HEK293 (cell line): ENCODE measurements at regions not wholly inside any gene's neighbourhood (a gene's known extent, or its start where the extent isn't known, plus 50 kb on each side); places are given as distances from the start of the nearest gene placed in this dataset.

Experiments used
- CTCF ChIA-PET: fragments of 350-600 bp; formaldehyde crosslinking; extraction: SDS; loops from one replicate; lab custom pipeline; 2021; ENCODE audit warnings: antibody characterized with exemption; lab: Yijun Ruan, JAX
- POLR2A ChIA-PET: fragments of 300-600 bp; formaldehyde crosslinking; extraction: SDS; loops from one replicate; lab custom pipeline; 2020; ENCODE audit warnings: antibody characterized with exemption, inconsistent platforms; lab: Yijun Ruan, JAX
- H3K27ac ChIP-seq: fragments of 200-500 bp; sonication (Bioruptor generic); 2 replicates; pipeline ENCODE4 v1.5.1; 2014; ENCODE audit warnings: low read depth, low read length, control low read depth, inconsistent platforms; ENCODE audit errors: extremely low read depth
- H3K36me3 ChIP-seq, 2 experiments: fragments of 200-500 bp in 1 of 2; sonication (Bioruptor generic) in 1 of 2; 1 replicate in 1 of 2; 2 replicates in 1 of 2; pipeline ENCODE4 v1.5.1; 2014 to 2017; ENCODE audit warnings: inconsistent platforms in 2 of 2, low read length in 2 of 2; ENCODE audit not compliant: control insufficient read depth in 2 of 2, insufficient read depth in 1 of 2
- H3K4me1 ChIP-seq: fragments of 200-500 bp; sonication (Bioruptor generic); 2 replicates; pipeline ENCODE4 v1.5.1; 2014; ENCODE audit warnings: mild to moderate bottlenecking, low read length, inconsistent platforms; ENCODE audit not compliant: control insufficient read depth, insufficient read depth
- H3K4me3 ChIP-seq: 2 replicates; pipeline ENCODE4 v1.5.1; 2011; ENCODE audit warnings: low read depth, mild to moderate bottlenecking, control low read depth, low read length, moderate library complexity
- H3K9me3 ChIP-seq: fragments of 200-500 bp; sonication (Bioruptor generic); 2 replicates; pipeline ENCODE4 v1.5.1; 2014; ENCODE audit warnings: low read depth, low read length, inconsistent platforms; ENCODE audit not compliant: control insufficient read depth, insufficient read depth
- EGR2 ChIP-seq: fragments of 450-650 bp; formaldehyde crosslinking; IDR thresholded peaks from 2 replicates; pipeline ENCODE4 v1.5.1; 2016; ENCODE audit warnings: low read depth, missing biosample characterization, missing genetic modification characterization
- GFI1B ChIP-seq: fragments of 450-650 bp; formaldehyde crosslinking; IDR thresholded peaks from 2 replicates; pipeline ENCODE4 v1.5.1; 2016; ENCODE audit warnings: missing biosample characterization, missing genetic modification characterization
- GLIS1 ChIP-seq: fragments of 450-650 bp; formaldehyde crosslinking; IDR thresholded peaks from 2 replicates; pipeline ENCODE4 v1.5.1; 2016; ENCODE audit warnings: missing biosample characterization, missing genetic modification characterization
- KLF8 ChIP-seq: fragments of 450-650 bp; formaldehyde crosslinking; IDR thresholded peaks from 2 replicates; pipeline ENCODE4 v1.5.1; 2016; ENCODE audit warnings: missing biosample characterization, missing genetic modification characterization
- MYNN ChIP-seq: fragments of 450-650 bp; formaldehyde crosslinking; IDR thresholded peaks from 2 replicates; pipeline ENCODE4 v1.5.1; 2016; ENCODE audit warnings: missing biosample characterization, missing genetic modification characterization, borderline replicate concordance
- PRDM6 ChIP-seq: fragments of 450-650 bp; formaldehyde crosslinking; IDR thresholded peaks from 2 replicates; pipeline ENCODE4 v1.5.1; 2017; ENCODE audit warnings: missing biosample characterization, missing genetic modification characterization
- REST ChIP-seq: fragments of 450-650 bp; formaldehyde crosslinking; IDR thresholded peaks from 2 replicates; pipeline ENCODE4 v1.5.1; 2016; ENCODE audit warnings: missing biosample characterization, missing genetic modification characterization
- ZBTB21 ChIP-seq: fragments of 450-650 bp; formaldehyde crosslinking; IDR thresholded peaks from 2 replicates; pipeline ENCODE4 v1.5.1; 2017; ENCODE audit warnings: missing biosample characterization, missing genetic modification characterization
- ZBTB44 ChIP-seq: fragments of 450-650 bp; IDR thresholded peaks from 2 replicates; pipeline ENCODE4 v1.5.1; 2018; ENCODE audit warnings: missing biosample characterization, mild to moderate bottlenecking, missing genetic modification characterization
- ZBTB48 ChIP-seq: fragments of 450-650 bp; formaldehyde crosslinking; IDR thresholded peaks from 2 replicates; pipeline ENCODE4 v1.5.1; 2016; ENCODE audit warnings: missing biosample characterization, missing genetic modification characterization
- ZBTB8A ChIP-seq: fragments of 450-650 bp; formaldehyde crosslinking; IDR thresholded peaks from 2 replicates; pipeline ENCODE4 v1.5.1; 2016; ENCODE audit warnings: missing biosample characterization, missing genetic modification characterization
- ZNF157 ChIP-seq: fragments of 450-650 bp; formaldehyde crosslinking; IDR thresholded peaks from 2 replicates; pipeline ENCODE4 v1.5.1; 2016; ENCODE audit warnings: missing biosample characterization, missing genetic modification characterization
- ZNF19 ChIP-seq: fragments of 450-650 bp; formaldehyde crosslinking; IDR thresholded peaks from 2 replicates; pipeline ENCODE4; 2016; ENCODE audit warnings: missing biosample characterization, missing genetic modification characterization, low read depth
- ZNF239 ChIP-seq: fragments of 450-650 bp; formaldehyde crosslinking; IDR thresholded peaks from 2 replicates; pipeline ENCODE4 v1.5.1; 2016; ENCODE audit warnings: missing biosample characterization, missing genetic modification characterization
- ZNF24 ChIP-seq: fragments of 450-650 bp; formaldehyde crosslinking; IDR thresholded peaks from 2 replicates; pipeline ENCODE4 v1.5.1; 2016; ENCODE audit warnings: missing biosample characterization, missing genetic modification characterization
- ZNF292 ChIP-seq: fragments of 450-650 bp; formaldehyde crosslinking; IDR thresholded peaks from 2 replicates; pipeline ENCODE4 v1.5.1; 2016; ENCODE audit warnings: low read depth, missing biosample characterization, missing genetic modification characterization, borderline replicate concordance
- ZNF416 ChIP-seq: fragments of 450-650 bp; formaldehyde crosslinking; IDR thresholded peaks from 2 replicates; pipeline ENCODE4 v1.5.1; 2016; ENCODE audit warnings: missing biosample characterization, missing genetic modification characterization
- ZNF433 ChIP-seq: fragments of 450-650 bp; formaldehyde crosslinking; IDR thresholded peaks from 2 replicates; pipeline ENCODE4 v1.5.1; 2016; ENCODE audit warnings: missing biosample characterization, missing genetic modification characterization, low read depth
- ZNF530 ChIP-seq: fragments of 450-650 bp; formaldehyde crosslinking; IDR thresholded peaks from 2 replicates; pipeline ENCODE4 v1.5.1; 2016; ENCODE audit warnings: low read depth, missing biosample characterization, missing genetic modification characterization
- ZNF600 ChIP-seq: fragments of 450-650 bp; formaldehyde crosslinking; IDR thresholded peaks from 2 replicates; pipeline ENCODE4 v1.5.1; 2016; ENCODE audit warnings: missing biosample characterization, missing genetic modification characterization
- ZNF610 ChIP-seq: fragments of 450-650 bp; formaldehyde crosslinking; IDR thresholded peaks from 2 replicates; pipeline ENCODE4 v1.5.1; 2016; ENCODE audit warnings: missing biosample characterization, missing genetic modification characterization, borderline replicate concordance
- ZNF677 ChIP-seq: fragments of 450-650 bp; IDR thresholded peaks from 2 replicates; pipeline ENCODE4 v1.5.0; 2018; ENCODE audit warnings: missing biosample characterization, mild to moderate bottlenecking, missing genetic modification characterization, moderate library complexity
- ZNF692 ChIP-seq: fragments of 450-650 bp; formaldehyde crosslinking; IDR thresholded peaks from 2 replicates; pipeline ENCODE4 v1.5.1; 2016; ENCODE audit warnings: missing biosample characterization, missing genetic modification characterization
- ZNF837 ChIP-seq: fragments of 450-650 bp; formaldehyde crosslinking; IDR thresholded peaks from 2 replicates; pipeline ENCODE4 v1.5.1; 2016; ENCODE audit warnings: missing biosample characterization, missing genetic modification characterization
- TF ChIP-seq, protein P1 (sequence below): fragments of 450-650 bp; formaldehyde crosslinking; IDR thresholded peaks from 2 replicates; pipeline ENCODE4 v1.5.1; 2016; ENCODE audit warnings: missing biosample characterization, missing genetic modification characterization

DNA sequence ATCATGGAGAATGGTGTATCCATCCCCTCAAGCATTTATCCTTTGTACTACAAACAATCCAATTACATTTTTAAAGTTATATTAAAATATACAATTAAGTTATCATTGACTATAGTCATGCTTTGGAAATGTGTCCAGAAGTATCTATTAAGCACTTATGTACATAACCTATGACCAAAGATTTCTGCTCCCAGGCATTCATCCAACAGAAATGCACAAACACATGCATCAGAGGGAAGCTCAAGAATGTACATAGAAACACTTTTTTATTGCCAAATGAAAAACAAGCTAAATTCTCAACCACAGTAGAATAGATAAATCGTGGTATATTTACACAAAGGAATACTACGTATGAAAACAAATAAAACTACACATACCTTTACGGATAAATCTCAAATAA lies 700.5 kb upstream of the ZNF608 start:
- ChIA-PET CTCF (interaction anchor here (0.6 kb wide), 1 partner anchor 9 kb away, joined by 3 read pairs; no protein-coding TSS in a partner anchor), POLR2A (no interaction called here)
- Histone ChIP-seq H3K4me3 (no peak overlapping the region), H3K36me3 (no peaks in the 10 kb centered on the region)
- peak; percentile 18; the same call in 1 of the 2 replicates for TF ChIP-seq PRDM6 (tag by site-specific recombination)
- no peak for TF ChIP-seq ZNF677 (tag by site-specific recombination)
- no peak for TF ChIP-seq ZNF433 (tag by site-specific recombination)
- TF ChIP-seq ZNF19 (tag by site-specific recombination) = no peak
- TF ChIP-seq ZBTB44 = peak; percentile 75
- no peak for TF ChIP-seq GLIS1
- no peak for TF ChIP-seq ZNF837 (tag by site-specific recombination)
- no peak for TF ChIP-seq ZBTB21 (tag by site-specific recombination)
- TF ChIP-seq, all 188 proteins: peak for 2
- Histone ChIP-seq H3K4me1 (no peaks in the 10 kb centered on the region), H3K27ac (no peak overlapping the region), H3K9me3 (no peaks in the 10 kb centered on the region)

- Histone ChIP-seq H3K36me3 (no peaks in the 10 kb centered on the region), H3K4me1 (0 out of 2 replicates have a peak, but pooled peaks cover 7% of the 10 kb centered on the region), H3K27ac (no peak overlapping the region), H3K9me3 (no peaks in the 10 kb centered on the region), H3K4me3 (no peak overlapping the region)
- no peak for TF ChIP-seq ZNF24
- TF ChIP-seq ZNF416 (tag by site-specific recombination) = no peak
- TF ChIP-seq ZNF610 (tag by site-specific recombination) = no peak
- TF ChIP-seq ZNF692 (tag by site-specific recombination) = no peak
- no peak for TF ChIP-seq KLF8 (tag by site-specific recombination)
- TF ChIP-seq MYNN = no peak
- TF ChIP-seq, protein P1, sequence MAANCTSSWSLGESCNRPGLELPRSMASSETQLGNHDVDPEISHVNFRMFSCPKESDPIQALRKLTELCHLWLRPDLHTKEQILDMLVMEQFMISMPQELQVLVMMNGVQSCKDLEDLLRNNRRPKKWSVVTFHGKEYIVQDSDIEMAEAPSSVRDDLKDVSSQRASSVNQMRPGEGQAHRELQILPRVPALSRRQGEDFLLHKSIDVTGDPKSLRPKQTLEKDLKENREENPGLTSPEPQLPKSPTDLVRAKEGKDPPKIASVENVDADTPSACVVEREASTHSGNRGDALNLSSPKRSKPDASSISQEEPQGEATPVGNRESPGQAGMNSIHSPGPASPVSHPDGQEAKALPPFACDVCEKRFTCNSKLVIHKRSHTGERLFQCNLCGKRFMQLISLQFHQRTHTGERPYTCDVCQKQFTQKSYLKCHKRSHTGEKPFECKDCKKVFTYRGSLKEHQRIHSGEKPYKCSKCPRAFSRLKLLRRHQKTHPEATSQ (tag by site-specific recombination) = no peak
- no peak for TF ChIP-seq ZNF292
- TF ChIP-seq EGR2 (tag by site-specific recombination) = no peak
- TF ChIP-seq ZNF530 (tag by site-specific recombination) = no peak
- TF ChIP-seq GFI1B (tag by site-specific recombination) = no peak
- TF ChIP-seq GLIS1 = no peak
- TF ChIP-seq ZBTB8A (tag by site-specific recombination) = no peak
- TF ChIP-seq REST (tag by site-specific recombination) = no peak
- no peak for TF ChIP-seq ZBTB48 (tag by site-specific recombination)
- TF ChIP-seq ZNF239 (tag by site-specific recombination) = no peak
- TF ChIP-seq ZNF600 (tag by site-specific recombination) = no peak
- no peak for TF ChIP-seq ZNF157 (tag by site-specific recombination)
- POLR2A ChIA-PET = no interaction called here
- CTCF ChIA-PET = no interaction called here
These were observed 704.3 kb upstream of the ZNF608 start for GRCh38 chr5:125450771-125451170.
